Activated CD8-positive, alpha-beta T cell treated with anti-CD3 and anti-CD28 coated beads for 36 hours (primary cell): ENCODE measurements at regions not wholly inside any gene's neighbourhood (a gene's known extent, or its start where the extent isn't known, plus 50 kb on each side); places are given as distances from the start of the nearest gene placed in this dataset.

Source experiments
- ATAC-seq: fragments of 200-7000 bp; cut with Tn5 transposase; one replicate; pipeline ENCODE4 v1.10.0; 2021; ENCODE audit warnings: mild to moderate bottlenecking, moderate library complexity
- CTCF ChIA-PET: fragments of 350-600 bp; sonication (Branson Sonifier 250); formaldehyde crosslinking; loops from one replicate; lab custom pipeline; 2021; ENCODE audit warnings: antibody characterized with exemption; lab: Charles Lee
- POLR2A ChIA-PET: fragments of 350-600 bp; sonication (Branson Sonifier 250); formaldehyde crosslinking; loops from one replicate; lab custom pipeline; 2021; ENCODE audit warnings: antibody characterized with exemption; lab: Charles Lee
- DNase-seq: peaks from one replicate; pipeline ENCODE4 v3.0.0-alpha.2; 2020
- H3K27ac Mint-ChIP-seq: one replicate; pipeline ENCODE4 v1.8.0; 2021; ENCODE audit warnings: mild to moderate bottlenecking, mixed read lengths
- H3K27me3 Mint-ChIP-seq: one replicate; pipeline ENCODE4 v1.8.0; 2021; ENCODE audit warnings: mixed read lengths
- H3K36me3 Mint-ChIP-seq: one replicate; pipeline ENCODE4 v1.8.0; 2021; ENCODE audit warnings: low read depth, mixed read lengths
- H3K4me1 Mint-ChIP-seq: one replicate; pipeline ENCODE4 v1.8.0; 2021; ENCODE audit warnings: low read depth, mixed read lengths
- H3K4me3 Mint-ChIP-seq: one replicate; pipeline ENCODE4 v1.8.0; 2021; ENCODE audit warnings: mild to moderate bottlenecking, moderate library complexity, mixed read lengths
- H3K9me3 Mint-ChIP-seq: one replicate; pipeline ENCODE4 v1.8.0; 2021; ENCODE audit warnings: mixed read lengths
- intact Hi-C: fragments of 100-400 bp; cut with micrococcal nuclease; formaldehyde crosslinking; loops from one replicate; pipeline ENCODE4 v1.10.0; 2022
- TF ChIP-seq, protein P1 (sequence below): fragments of 200-600 bp; IDR thresholded peaks from one replicate; pipeline ENCODE4 v1.8.0; 2022; ENCODE audit warnings: antibody characterized with exemption, mild to moderate bottlenecking

DNA sequence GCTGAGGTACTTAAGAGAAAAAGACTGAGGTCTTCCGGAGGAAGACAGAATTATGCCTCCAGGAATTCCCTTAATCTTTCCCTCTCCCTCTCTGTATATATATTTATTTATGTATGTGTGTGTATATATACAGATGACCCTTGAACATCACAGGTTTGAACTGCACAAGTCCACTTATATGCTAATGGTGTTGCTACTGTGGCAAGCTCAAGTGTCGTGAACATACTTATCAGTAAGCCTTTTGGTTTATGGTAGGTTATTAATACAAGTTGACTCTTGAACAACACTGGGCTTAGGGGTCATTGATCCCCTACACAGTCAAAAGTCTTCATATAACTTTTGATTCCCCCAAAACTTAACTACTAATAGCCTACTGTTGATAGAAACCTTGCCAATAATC lies 106.8 kb downstream of the NUDT12 start:
- ChIA-PET POLR2A (no interaction called here), CTCF (no interaction called here)
- Mint-ChIP-seq H3K27ac (no peak overlapping the region), H3K27me3 (peaks cover 5% of the 10 kb centered on the region), H3K4me3 (no peak overlapping the region), H3K4me1 (no peaks in the 10 kb centered on the region), H3K9me3 (no peaks in the 10 kb centered on the region), H3K36me3 (no peaks in the 10 kb centered on the region)
- DNase-seq (no peak), ATAC-seq (no peak)
- TF ChIP-seq, protein P1, sequence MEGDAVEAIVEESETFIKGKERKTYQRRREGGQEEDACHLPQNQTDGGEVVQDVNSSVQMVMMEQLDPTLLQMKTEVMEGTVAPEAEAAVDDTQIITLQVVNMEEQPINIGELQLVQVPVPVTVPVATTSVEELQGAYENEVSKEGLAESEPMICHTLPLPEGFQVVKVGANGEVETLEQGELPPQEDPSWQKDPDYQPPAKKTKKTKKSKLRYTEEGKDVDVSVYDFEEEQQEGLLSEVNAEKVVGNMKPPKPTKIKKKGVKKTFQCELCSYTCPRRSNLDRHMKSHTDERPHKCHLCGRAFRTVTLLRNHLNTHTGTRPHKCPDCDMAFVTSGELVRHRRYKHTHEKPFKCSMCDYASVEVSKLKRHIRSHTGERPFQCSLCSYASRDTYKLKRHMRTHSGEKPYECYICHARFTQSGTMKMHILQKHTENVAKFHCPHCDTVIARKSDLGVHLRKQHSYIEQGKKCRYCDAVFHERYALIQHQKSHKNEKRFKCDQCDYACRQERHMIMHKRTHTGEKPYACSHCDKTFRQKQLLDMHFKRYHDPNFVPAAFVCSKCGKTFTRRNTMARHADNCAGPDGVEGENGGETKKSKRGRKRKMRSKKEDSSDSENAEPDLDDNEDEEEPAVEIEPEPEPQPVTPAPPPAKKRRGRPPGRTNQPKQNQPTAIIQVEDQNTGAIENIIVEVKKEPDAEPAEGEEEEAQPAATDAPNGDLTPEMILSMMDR: no peak
- intact Hi-C loops: no loop called here

DNA sequence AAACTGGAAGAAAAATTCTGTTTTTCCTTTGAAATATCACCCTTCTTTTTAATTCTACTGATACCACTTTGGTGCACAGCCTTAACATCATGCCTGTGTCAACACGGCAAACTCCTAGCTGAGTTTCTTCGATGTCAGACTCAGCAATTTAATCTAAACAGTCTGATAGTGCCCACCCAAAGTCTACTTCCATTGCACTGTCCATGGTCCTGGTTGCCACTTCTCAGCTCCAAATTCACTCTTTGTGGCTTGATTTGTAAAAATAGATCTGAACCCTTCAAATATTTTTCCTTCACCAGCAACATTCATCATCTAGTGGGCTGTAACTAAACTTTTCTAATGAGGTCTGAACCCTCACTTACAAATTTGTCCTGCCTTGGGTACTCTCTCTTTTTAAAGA lies 107.8 kb downstream of the NUDT12 start:
- H3K4me3 Mint-ChIP-seq: no peak overlapping the region
- H3K27ac Mint-ChIP-seq: no peak overlapping the region
- no peaks in the 10 kb centered on the region for H3K9me3 Mint-ChIP-seq
- no peaks in the 10 kb centered on the region for H3K4me1 Mint-ChIP-seq
- intact Hi-C loops: no loop called here
- no peaks in the 10 kb centered on the region for H3K36me3 Mint-ChIP-seq
- ATAC-seq (no peak), DNase-seq (no peak)
- TF ChIP-seq, protein P1: no peak
- peaks cover 2% of the 10 kb centered on the region for H3K27me3 Mint-ChIP-seq
- ChIA-PET CTCF (no interaction called here), POLR2A (no interaction called here)

DNA sequence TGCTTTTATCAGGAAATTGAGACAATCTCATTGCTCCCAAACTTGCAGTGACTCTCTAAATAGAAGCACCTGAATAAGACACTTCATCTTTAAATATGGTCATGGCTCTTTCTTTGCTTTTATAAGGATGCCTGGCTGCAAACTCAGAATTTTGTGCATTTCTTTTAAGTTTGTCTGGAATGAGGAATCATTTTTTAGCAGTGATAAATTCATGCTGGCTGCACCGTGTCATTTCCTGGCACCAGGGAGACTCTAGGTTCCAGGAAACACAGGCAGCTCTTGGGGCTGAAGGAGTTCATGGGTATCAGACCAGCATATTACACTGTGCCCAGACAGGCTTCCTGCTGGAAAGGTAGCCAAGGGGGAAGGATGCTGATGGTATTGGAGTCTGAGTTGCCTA lies 109.9 kb downstream of the NUDT12 start:
- Mint-ChIP-seq H3K27me3 (peaks cover 2% of the 10 kb centered on the region), H3K4me1 (no peaks in the 10 kb centered on the region), H3K27ac (no peak overlapping the region), H3K4me3 (no peak overlapping the region), H3K9me3 (no peaks in the 10 kb centered on the region), H3K36me3 (no peaks in the 10 kb centered on the region)
- POLR2A ChIA-PET: no interaction called here
- intact Hi-C loops: no loop called here
- ATAC-seq (no peak), DNase-seq (no peak)
- CTCF ChIA-PET: no interaction called here
- TF ChIP-seq, protein P1: no peak

DNA sequence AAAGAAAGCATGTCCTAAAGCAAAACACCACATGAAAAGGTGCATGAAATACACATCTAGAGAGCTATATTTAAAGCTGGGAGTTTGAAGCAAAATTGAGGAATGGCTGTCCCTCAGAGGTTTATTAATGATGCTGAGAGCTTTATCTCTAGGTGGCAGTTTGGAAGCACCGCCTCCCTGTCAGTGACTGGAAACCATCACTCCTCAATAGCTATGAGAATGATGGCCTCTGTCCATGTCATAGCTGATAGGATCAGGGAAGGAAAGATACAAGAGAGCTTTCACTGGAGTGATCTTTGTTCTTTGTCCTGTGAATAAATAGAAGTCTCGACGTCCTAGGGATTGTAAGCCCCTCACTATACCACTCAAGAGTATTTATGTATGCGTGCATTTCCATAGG lies 110.5 kb downstream of the NUDT12 start:
- no peak for DNase-seq
- Mint-ChIP-seq H3K4me1 (no peaks in the 10 kb centered on the region), H3K27me3 (no peaks in the 10 kb centered on the region), H3K27ac (no peak overlapping the region), H3K36me3 (no peaks in the 10 kb centered on the region), H3K4me3 (no peak overlapping the region), H3K9me3 (no peaks in the 10 kb centered on the region)
- TF ChIP-seq, protein P1: no peak
- ChIA-PET POLR2A (no interaction called here), CTCF (no interaction called here)
- intact Hi-C loops: no loop called here
- no peak for ATAC-seq

DNA sequence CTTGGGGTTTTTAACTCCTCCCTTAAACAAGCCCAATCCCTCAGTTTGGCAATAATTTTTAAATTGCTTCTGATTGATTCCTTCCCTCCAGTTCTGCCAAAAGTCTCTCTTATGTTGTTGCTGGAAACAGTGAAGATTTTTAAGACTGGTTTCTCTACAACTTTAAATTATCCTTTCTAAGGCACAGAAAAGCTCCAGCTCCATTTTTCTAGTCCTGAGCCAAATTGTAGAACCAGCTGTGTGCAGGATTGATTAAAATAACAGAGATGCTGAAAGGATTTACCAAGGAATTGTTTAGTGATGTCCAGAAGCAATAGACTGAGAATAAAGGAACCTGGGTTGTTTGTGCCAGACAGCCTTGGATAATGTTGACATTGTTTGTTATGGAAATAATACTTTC lies 111.3 kb downstream of the NUDT12 start:
- DNase-seq (no peak), ATAC-seq (no peak)
- no peaks in the 10 kb centered on the region for H3K36me3 Mint-ChIP-seq
- POLR2A ChIA-PET: no interaction called here
- TF ChIP-seq, protein P1: no peak
- no peak overlapping the region for H3K27ac Mint-ChIP-seq
- H3K27me3 Mint-ChIP-seq: no peaks in the 10 kb centered on the region
- H3K4me3 Mint-ChIP-seq: no peak overlapping the region
- intact Hi-C loops: no loop called here
- no peaks in the 10 kb centered on the region for H3K9me3 Mint-ChIP-seq
- CTCF ChIA-PET: no interaction called here
- no peaks in the 10 kb centered on the region for H3K4me1 Mint-ChIP-seq
